ENCODE measurements at regions not wholly inside any gene's neighbourhood (a gene's known extent, or its start where the extent isn't known, plus 50 kb on each side); places are given as distances from the start of the nearest gene placed in this dataset.

GRCh38 chr11:122193457-122193856 is 77.4 kb upstream of the BLID start:
- DNase-seq, result no peak

GRCh38 chr11:122192634-122193255 is 76.7 kb upstream of the BLID start:
- no peak for DNase-seq

GRCh38 chr11:122190768-122191167 is 74.8 kb upstream of the BLID start:
- DNase-seq, result no peak

GRCh38 chr11:122189229-122189628 is 73.2 kb upstream of the BLID start:
- no peak for DNase-seq

- DNase-seq, result no peak
Measured at GRCh38 chr11:122187373-122188165, 71.6 kb upstream of the BLID start.

- DNase-seq, result no peak
Measured at GRCh38 chr11:122186439-122187080, 70.5 kb upstream of the BLID start.

GRCh38 chr11:122183933-122184332 is 67.9 kb upstream of the BLID start:
- DNase-seq, result no peak

- DNase-seq, result no peak
Measured at GRCh38 chr11:122181893-122182292, 65.9 kb upstream of the BLID start.

- DNase-seq, result no peak
Measured at GRCh38 chr11:122181372-122181771, 65.4 kb upstream of the BLID start.

GRCh38 chr11:122179961-122180834 is 64.2 kb upstream of the BLID start:
- no peak for DNase-seq

- DNase-seq, result no peak
Measured at GRCh38 chr11:122178795-122179194, 62.8 kb upstream of the BLID start.

GRCh38 chr11:122177238-122177637 is 61.2 kb upstream of the BLID start:
- DNase-seq, result no peak

- DNase-seq, result no peak
Measured at GRCh38 chr11:122176651-122177050, 60.6 kb upstream of the BLID start.

- DNase-seq, result no peak
Measured at GRCh38 chr11:122175306-122175705, 59.3 kb upstream of the BLID start.

- no peak for DNase-seq
Measured at GRCh38 chr11:122173587-122173986, 57.6 kb upstream of the BLID start.

- no peak for DNase-seq
Measured at GRCh38 chr11:122173074-122173450, 57.0 kb upstream of the BLID start.

- no peak for DNase-seq
Measured at GRCh38 chr11:122172352-122173073, 56.5 kb upstream of the BLID start.

GRCh38 chr11:122170815-122171475 is 54.9 kb upstream of the BLID start:
- DNase-seq, result no peak

GRCh38 chr11:122168218-122168617 is 52.2 kb upstream of the BLID start:
- DNase-seq, result no peak

- DNase-seq, result no peak
Measured at GRCh38 chr11:122167100-122167499, 51.1 kb upstream of the BLID start.

- no peak for DNase-seq
Measured at GRCh38 chr11:122165607-122166371, 49.8 kb upstream of the BLID start.
